ENCODE measurements at regions not wholly inside any gene's neighbourhood (a gene's known extent, or its start where the extent isn't known, plus 50 kb on each side); places are given as distances from the start of the nearest gene placed in this dataset.

DNA sequence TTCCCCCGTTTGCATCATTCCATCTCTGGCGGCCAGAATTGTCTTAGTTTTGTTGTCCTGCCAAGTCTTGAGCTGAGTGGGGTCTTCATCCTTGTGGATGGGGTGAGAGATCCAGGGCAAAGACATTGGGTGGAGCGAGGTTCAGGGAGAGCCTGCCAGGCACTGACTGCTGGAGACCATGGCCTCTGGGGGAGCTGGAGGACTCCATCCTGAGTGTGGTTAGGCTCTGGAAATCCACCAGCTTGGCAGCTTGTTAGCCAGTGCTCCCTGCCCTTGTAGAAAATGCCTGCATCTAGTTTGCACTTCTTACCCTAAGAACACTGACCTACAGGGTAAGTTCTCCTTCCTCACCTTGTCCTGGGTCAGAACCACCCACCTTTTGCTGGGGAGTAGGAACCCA, 97.2 kb upstream of the ZNF536 start:
- TF ChIP-seq CTCF (IDR thresholded peaks at IDR 0.05), result no peak
- DNase-seq (ENCODE audit: low spot score), result no peak
- H3K4me3 ChIP-seq, result no peak overlapping the region
- H3K27ac ChIP-seq, result no peak overlapping the region

GRCh38 chr19:30276011-30276882, 95.9 kb upstream of the ZNF536 start:
- Histone ChIP-seq H3K4me3 (no peak overlapping the region), H3K27ac (no peak overlapping the region)
- no peak for DNase-seq (ENCODE audit: low spot score)
- no peak for TF ChIP-seq CTCF (IDR thresholded peaks at IDR 0.05)

GRCh38 chr19:30276883-30277280, 95.3 kb upstream of the ZNF536 start:
- Histone ChIP-seq H3K27ac (no peak overlapping the region), H3K4me3 (no peak overlapping the region)
- no peak for TF ChIP-seq CTCF (IDR thresholded peaks at IDR 0.05)
- DNase-seq (ENCODE audit: low spot score), result no peak

GRCh38 chr19:30277941-30278881, 94.0 kb upstream of the ZNF536 start:
- no peak for TF ChIP-seq CTCF (IDR thresholded peaks at IDR 0.05)
- H3K4me3 ChIP-seq, result no peak overlapping the region
- no peak overlapping the region for H3K27ac ChIP-seq
- DNase-seq (ENCODE audit: low spot score), result no peak

DNA sequence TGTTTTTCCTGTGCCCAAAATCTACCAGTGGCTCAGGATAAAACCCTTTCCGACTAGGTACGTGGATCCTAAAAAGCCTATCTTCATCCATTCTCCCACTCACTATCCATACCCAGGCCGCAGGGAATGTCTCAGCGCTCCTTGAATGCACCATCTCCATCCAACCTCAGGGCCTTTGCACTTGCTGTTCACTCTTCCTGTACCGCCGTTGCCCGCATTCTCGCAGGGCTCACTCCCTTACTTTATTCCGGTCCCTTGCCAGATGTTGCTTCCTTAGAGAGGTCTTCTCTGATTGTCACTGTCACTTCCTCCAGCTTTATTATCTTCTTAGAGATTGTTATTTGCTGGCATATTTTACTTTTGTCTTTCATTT, 93.3 kb upstream of the ZNF536 start:
- Histone ChIP-seq H3K4me3 (no peak overlapping the region), H3K27ac (no peak overlapping the region)
- DNase-seq (ENCODE audit: low spot score), result no peak
- no peak for TF ChIP-seq CTCF (IDR thresholded peaks at IDR 0.05)

- no peak for DNase-seq (ENCODE audit: low spot score)
- no peak overlapping the region for H3K27ac ChIP-seq
- H3K4me3 ChIP-seq, result no peak overlapping the region
- TF ChIP-seq CTCF (IDR thresholded peaks at IDR 0.05), result no peak
Observed at GRCh38 chr19:30280018-30280417, 92.2 kb upstream of the ZNF536 start.
